PC-9 (cell line): ENCODE measurements at regions not wholly inside any gene's neighbourhood (a gene's known extent, or its start where the extent isn't known, plus 50 kb on each side); places are given as distances from the start of the nearest gene placed in this dataset.
"Not testable (repeated sequence)": the region's sequence is repeated elsewhere in the genome, so short reads cannot be mapped to it uniquely, and the experiment has no call there.

Experiments
- BruUV-seq: library from RNA; stranded (reverse); fragments of 400-500 nt; replicated peaks from 2 replicates; lab custom pipeline; 2021; lab: Mats Ljungman, UMichigan
- CTCF ChIA-PET: fragments of 300-600 bp; sonication (Branson Sonifier 250); formaldehyde crosslinking; loops from one replicate; lab custom pipeline; 2022; ENCODE audit warnings: antibody characterized with exemption; lab: Charles Lee
- POLR2A ChIA-PET: fragments of 300-600 bp; sonication (Branson Sonifier 250); formaldehyde crosslinking; loops from one replicate; lab custom pipeline; 2022; ENCODE audit warnings: antibody characterized with exemption; ENCODE audit not compliant: unreplicated experiment; lab: Charles Lee
- DNase-seq, 2 experiments: peaks; one replicate each; pipeline versions ENCODE4 v3.0.0 to v3.0.0-alpha.2; 2015 to 2022; ENCODE audit warnings: mixed read lengths in 1 of 2
- H2AFZ ChIP-seq: fragments of 200-600 bp; sonication (generic); 2 replicates; pipeline ENCODE4 v1.8.1; 2017; ENCODE audit warnings: antibody characterized with exemption
- H3F3A ChIP-seq: fragments of 200-600 bp; sonication (generic); 2 replicates; pipeline ENCODE4 v1.8.1; 2017; ENCODE audit warnings: antibody characterized with exemption, mild to moderate bottlenecking, low read depth; ENCODE audit not compliant: insufficient read depth
- H3K27ac ChIP-seq: fragments of 200-600 bp; sonication (generic); 2 replicates; pipeline ENCODE4 v1.6.1; 2016; ENCODE audit warnings: mixed run types
- H3K27me3 ChIP-seq: fragments of 200-600 bp; sonication (generic); 2 replicates; pipeline ENCODE4 v1.6.1; 2016; ENCODE audit warnings: low read depth, mixed run types; ENCODE audit not compliant: insufficient read depth
- H3K36me3 ChIP-seq: fragments of 200-600 bp; sonication (generic); 2 replicates; pipeline ENCODE4 v1.6.1; 2016; ENCODE audit warnings: low read depth, mixed run types
- H3K4me1 ChIP-seq: fragments of 200-600 bp; sonication (generic); replicated peaks from 2 replicates; pipeline ENCODE4 v1.6.1; 2016; ENCODE audit warnings: mixed run types; ENCODE audit not compliant: insufficient read depth
- H3K4me2 ChIP-seq: fragments of 200-600 bp; sonication (generic); 2 replicates; pipeline ENCODE4 v1.6.1; 2017; ENCODE audit warnings: mixed run types
- H3K4me3 ChIP-seq: fragments of 200-600 bp; sonication (generic); 2 replicates; pipeline ENCODE4 v1.6.1; 2016; ENCODE audit warnings: mixed run types
- H3K79me2 ChIP-seq: fragments of 200-600 bp; sonication (generic); 2 replicates; pipeline ENCODE4 v1.6.1; 2017; ENCODE audit warnings: low read depth, mixed run types
- H3K9me2 ChIP-seq: fragments of 200-600 bp; sonication (generic); 2 replicates; pipeline ENCODE4 v1.8.1; 2017; ENCODE audit warnings: mild to moderate bottlenecking; ENCODE audit not compliant: insufficient read depth
- H3K9me3 ChIP-seq: fragments of 200-600 bp; sonication (generic); 2 replicates; pipeline ENCODE4 v1.8.1; 2016; ENCODE audit warnings: low read depth; ENCODE audit not compliant: insufficient read depth
- H4K20me1 ChIP-seq: fragments of 200-600 bp; sonication (generic); 2 replicates; pipeline ENCODE4 v1.8.1; 2017; ENCODE audit not compliant: insufficient read depth
- EZH2 ChIP-seq: fragments of 200-600 bp; sonication (generic); IDR thresholded peaks from 2 replicates; pipeline ENCODE4 v1.8.0; 2017; ENCODE audit warnings: antibody characterized with exemption, low read depth
- intact Hi-C: fragments of 100-400 bp; cut with micrococcal nuclease; formaldehyde crosslinking; loops from one replicate; pipeline ENCODE4 v1.10.0; 2022; ENCODE audit not compliant: unreplicated experiment
- TF ChIP-seq, protein P1 (sequence below): fragments of 200-600 bp; sonication (generic); conservative IDR thresholded peaks from 2 replicates; pipeline ENCODE4 v1.6.1; 2017; ENCODE audit warnings: mixed run types, antibody characterized with exemption, mild to moderate bottlenecking, moderate library complexity

DNA sequence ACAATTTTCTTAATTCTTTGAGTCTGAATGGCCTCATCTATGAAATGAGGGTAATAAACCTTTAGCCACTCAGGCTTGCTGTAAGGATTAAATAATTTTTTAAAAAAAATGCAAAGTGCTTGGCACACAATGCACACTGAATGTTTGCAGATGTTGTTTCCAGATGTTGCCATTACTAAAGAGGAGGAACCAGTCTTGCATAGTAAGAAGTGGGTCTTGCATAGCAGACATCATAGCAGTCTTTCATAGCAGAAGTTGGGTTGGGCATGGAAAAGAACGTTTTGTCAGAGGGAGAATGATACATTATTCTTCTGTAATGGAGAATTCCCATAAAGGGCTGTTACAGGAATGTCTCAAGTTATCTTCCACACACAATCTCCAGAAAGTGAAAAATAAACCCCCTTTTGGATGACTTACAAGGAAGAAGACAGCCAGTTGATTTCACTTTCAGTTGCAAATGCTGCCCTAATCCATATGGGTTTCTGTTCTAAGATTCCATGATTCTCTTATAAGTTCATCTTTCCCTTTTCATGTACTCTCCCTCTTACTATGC, 327.7 kb downstream of the SUCLG1 start:
- no peak for DNase-seq
- H3K9me3 ChIP-seq, result no peaks in the 10 kb centered on the region
- no peak overlapping the region for H3K4me3 ChIP-seq
- H4K20me1 ChIP-seq, result no peaks in the 10 kb centered on the region
- H3K79me2 ChIP-seq, result no peaks in the 10 kb centered on the region
- no peaks in the 10 kb centered on the region for H3K36me3 ChIP-seq
- H3K9me2 ChIP-seq, result no peaks in the 10 kb centered on the region
- intact Hi-C loops, result no loop called here
- ChIA-PET POLR2A (no interaction called here), CTCF (no interaction called here)
- no TSS peak for BruUV-seq
- no peak overlapping the region for H2AFZ ChIP-seq
- H3K4me2 ChIP-seq, result no peak overlapping the region
- peaks cover 3% of the 10 kb centered on the region; the same call in 1 of the 2 replicates for H3K27me3 ChIP-seq
- H3K4me1 ChIP-seq, result no peaks in the 10 kb centered on the region
- no peaks in the 10 kb centered on the region for H3F3A ChIP-seq
- no peak overlapping the region for H3K27ac ChIP-seq
- TF ChIP-seq, protein P1, sequence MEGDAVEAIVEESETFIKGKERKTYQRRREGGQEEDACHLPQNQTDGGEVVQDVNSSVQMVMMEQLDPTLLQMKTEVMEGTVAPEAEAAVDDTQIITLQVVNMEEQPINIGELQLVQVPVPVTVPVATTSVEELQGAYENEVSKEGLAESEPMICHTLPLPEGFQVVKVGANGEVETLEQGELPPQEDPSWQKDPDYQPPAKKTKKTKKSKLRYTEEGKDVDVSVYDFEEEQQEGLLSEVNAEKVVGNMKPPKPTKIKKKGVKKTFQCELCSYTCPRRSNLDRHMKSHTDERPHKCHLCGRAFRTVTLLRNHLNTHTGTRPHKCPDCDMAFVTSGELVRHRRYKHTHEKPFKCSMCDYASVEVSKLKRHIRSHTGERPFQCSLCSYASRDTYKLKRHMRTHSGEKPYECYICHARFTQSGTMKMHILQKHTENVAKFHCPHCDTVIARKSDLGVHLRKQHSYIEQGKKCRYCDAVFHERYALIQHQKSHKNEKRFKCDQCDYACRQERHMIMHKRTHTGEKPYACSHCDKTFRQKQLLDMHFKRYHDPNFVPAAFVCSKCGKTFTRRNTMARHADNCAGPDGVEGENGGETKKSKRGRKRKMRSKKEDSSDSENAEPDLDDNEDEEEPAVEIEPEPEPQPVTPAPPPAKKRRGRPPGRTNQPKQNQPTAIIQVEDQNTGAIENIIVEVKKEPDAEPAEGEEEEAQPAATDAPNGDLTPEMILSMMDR, result no peak
- TF ChIP-seq EZH2, result no peak

GRCh38 chr2:84129018-84129417, 330.1 kb downstream of the SUCLG1 start:
- POLR2A ChIA-PET, result no interaction called here
- CTCF ChIA-PET, result no interaction called here

DNA sequence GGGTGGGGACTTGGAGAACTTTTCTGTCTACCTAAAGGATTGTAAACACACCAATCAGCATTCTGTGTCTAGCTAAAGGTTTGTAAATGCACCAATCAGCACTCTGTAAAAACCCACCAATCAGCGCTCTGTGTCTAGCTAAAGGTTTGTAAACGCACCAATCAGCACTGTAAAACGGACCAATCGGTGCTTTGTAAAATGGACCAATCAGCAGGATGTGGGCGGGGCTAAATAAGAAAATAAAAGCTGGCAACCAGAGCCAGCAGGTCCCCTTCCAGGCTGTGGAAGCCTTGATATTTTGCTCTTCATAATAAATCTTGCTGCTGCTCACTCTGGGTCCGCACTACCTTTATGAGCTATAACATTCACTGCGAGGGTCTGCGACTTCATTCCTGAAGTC, 331.3 kb downstream of the SUCLG1 start:
- H3K9me2 ChIP-seq, H3K27ac ChIP-seq, POLR2A ChIA-PET, DNase-seq, H3K36me3 ChIP-seq, H4K20me1 ChIP-seq, BruUV-seq, H3K4me3 ChIP-seq, H2AFZ ChIP-seq, H3K27me3 ChIP-seq, intact Hi-C loops, H3K4me1 ChIP-seq, H3F3A ChIP-seq, CTCF ChIA-PET, H3K9me3 ChIP-seq, H3K4me2 ChIP-seq, H3K79me2 ChIP-seq: not testable (repeated sequence)

More at GRCh38 chr2:84129018-84129417, 330.1 kb downstream of the SUCLG1 start:
- H2AFZ ChIP-seq, result no peak overlapping the region
- no peaks in the 10 kb centered on the region for H4K20me1 ChIP-seq
- no TSS peak for BruUV-seq
- TF ChIP-seq, protein P1, result no peak
- no peak for TF ChIP-seq EZH2
- H3K4me1 ChIP-seq, result no peaks in the 10 kb centered on the region
- H3K9me2 ChIP-seq, result no peaks in the 10 kb centered on the region
- no peaks in the 10 kb centered on the region for H3K79me2 ChIP-seq
- DNase-seq, result no peak
- H3K9me3 ChIP-seq, result no peaks in the 10 kb centered on the region
- H3F3A ChIP-seq, result no peaks in the 10 kb centered on the region
- no peak overlapping the region for H3K27ac ChIP-seq
- H3K36me3 ChIP-seq, result no peaks in the 10 kb centered on the region
- H3K27me3 ChIP-seq, result peaks cover 3% of the 10 kb centered on the region; the same call in 1 of the 2 replicates
- H3K4me2 ChIP-seq, result no peak overlapping the region
- intact Hi-C loops, result no loop called here
- no peak overlapping the region for H3K4me3 ChIP-seq

DNA sequence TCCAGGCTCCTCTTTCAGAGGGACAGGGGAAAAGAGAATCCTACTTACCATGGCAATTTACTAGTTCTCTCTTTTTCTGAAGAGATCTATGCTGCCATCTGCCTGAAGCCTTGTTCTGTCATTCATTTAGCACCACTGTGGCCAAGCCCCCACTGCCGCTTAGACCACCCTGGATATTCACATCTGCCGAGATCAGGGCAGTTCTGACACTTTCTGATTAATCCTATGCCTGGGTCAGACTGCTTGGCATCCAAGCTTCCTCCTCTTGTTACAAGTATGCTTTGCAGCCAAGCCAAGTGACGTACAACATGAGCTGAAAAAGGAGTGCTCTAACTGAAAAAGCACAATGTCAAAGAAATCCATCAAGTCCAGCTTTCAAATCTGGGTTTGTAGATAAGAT, 332.6 kb downstream of the SUCLG1 start:
- BruUV-seq, result no TSS peak
- intact Hi-C loops, result no loop called here
- CTCF ChIA-PET, result no interaction called here

More for the DNA sequence above, 332.6 kb downstream of the SUCLG1 start:
- peaks cover 3% of the 10 kb centered on the region; the same call in 1 of the 2 replicates for H3K27me3 ChIP-seq
- H3K36me3 ChIP-seq, result no peaks in the 10 kb centered on the region
- TF ChIP-seq, protein P1, result no peak
- no peak for TF ChIP-seq EZH2
- H3F3A ChIP-seq, result no peaks in the 10 kb centered on the region
- no peaks in the 10 kb centered on the region for H3K4me1 ChIP-seq
- no peak for DNase-seq
- H4K20me1 ChIP-seq, result no peaks in the 10 kb centered on the region
- H3K27ac ChIP-seq, result no peak overlapping the region
- H3K9me3 ChIP-seq, result no peaks in the 10 kb centered on the region
- no peak overlapping the region for H2AFZ ChIP-seq
- no peaks in the 10 kb centered on the region for H3K9me2 ChIP-seq
- POLR2A ChIA-PET, result no interaction called here
- no peak overlapping the region for H3K4me2 ChIP-seq
- H3K4me3 ChIP-seq, result no peak overlapping the region
- no peaks in the 10 kb centered on the region for H3K79me2 ChIP-seq
